Gastroesophageal sphincter (tissue), 4 donors: ENCODE measurements at regions not wholly inside any gene's neighbourhood (a gene's known extent, or its start where the extent isn't known, plus 50 kb on each side); places are given as distances from the start of the nearest gene placed in this dataset.

Experiments used
- ATAC-seq: fragments of 150-250 bp; one replicate; pipeline ENCODE4 v1.9.1; 2016; ENCODE audit warnings: mild to moderate bottlenecking, moderate library complexity
- H3K27ac ChIP-seq, 4 donors: fragments of 200-600 bp; sonication (generic) in 3 of 4; 1 replicate in 3 of 4; 2 replicates in 1 of 4; pipeline ENCODE4 v1.5.1; 2016 to 2019
- H3K27me3 ChIP-seq: fragments of 200-600 bp; sonication (generic); one replicate; pipeline ENCODE4 v1.5.1; 2019
- H3K36me3 ChIP-seq, 2 donors: fragments of 200-600 bp; sonication (generic); one replicate each; pipeline ENCODE4 v1.5.1; 2019; ENCODE audit warnings: control low read depth in 1 of 2
- H3K4me1 ChIP-seq, 3 donors: fragments of 200-600 bp; sonication (generic); 1 replicate in 2 of 3; 2 replicates in 1 of 3; pipeline ENCODE4 v1.5.1; 2016 to 2019; ENCODE audit warnings: control low read depth in 2 of 3
- H3K4me3 ChIP-seq, 2 donors: fragments of 200-600 bp; sonication (generic); one replicate each; pipeline ENCODE4 v1.5.1; 2019; ENCODE audit warnings: mild to moderate bottlenecking in 1 of 2, moderate library complexity in 1 of 2
- H3K9me3 ChIP-seq, 3 donors: fragments of 200-600 bp; sonication (generic); one replicate each; pipeline ENCODE4 v1.5.1; 2017 to 2019; ENCODE audit warnings: control low read depth in 2 of 3
- EP300 ChIP-seq: sonication (generic); formaldehyde crosslinking; IDR thresholded peaks from one replicate; pipeline ENCODE4 v1.6.1; 2017; ENCODE audit warnings: antibody characterized with exemption, mild to moderate bottlenecking
- POLR2A ChIP-seq, 2 donors: fragments of 450-650 bp; IDR thresholded peaks; one replicate each; pipeline ENCODE4 v1.6.1; 2017; ENCODE audit warnings: antibody characterized with exemption in 2 of 2, mild to moderate bottlenecking in 2 of 2, moderate library complexity in 1 of 2
- POLR2AphosphoS5 ChIP-seq: sonication (generic); formaldehyde crosslinking; IDR thresholded peaks from one replicate; pipeline ENCODE4 v1.6.1; 2017; ENCODE audit warnings: antibody characterized with exemption
- WGBS, 2 donors: methylation state at CpG; one replicate each; pipeline ENCODE4 v1.1.5; 2018; ENCODE audit warnings: low coverage in 1 of 2; 5-methylcytosine and 5-hydroxymethylcytosine counted together
- TF ChIP-seq, protein P1 (sequence below), 4 experiments: fragments of 200-600 bp in 2 of 4; fragments of 450-650 bp in 2 of 4; sonication (generic) in 1 of 4; IDR thresholded peaks; one replicate each; pipeline ENCODE4 v1.5.1; 2017 to 2019; ENCODE audit warnings: antibody characterized with exemption in 4 of 4, mild to moderate bottlenecking in 2 of 4, moderate library complexity in 2 of 4

DNA sequence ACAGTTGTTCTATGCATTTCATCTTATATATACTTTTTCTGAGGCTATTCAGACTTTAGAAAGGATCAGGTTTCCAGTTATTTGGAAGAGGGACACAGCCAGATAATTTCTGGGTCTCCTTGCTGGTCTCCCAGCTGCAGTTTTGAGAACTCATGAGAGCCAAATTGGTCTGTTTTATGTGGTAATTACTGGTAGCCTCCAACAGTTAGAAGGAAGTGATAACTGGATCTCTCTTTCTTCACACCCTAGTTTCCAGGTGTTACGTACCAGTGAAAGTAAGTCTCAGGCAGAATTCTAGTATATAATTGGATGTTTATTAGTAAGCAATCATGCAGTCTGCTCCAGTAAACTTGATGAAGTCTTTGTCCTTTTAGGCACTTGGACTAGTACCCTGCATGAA, 63.2 kb upstream of the RPS23 start:
- H3K9me3 ChIP-seq: no peaks in the 10 kb centered on the region
- no peaks in the 10 kb centered on the region for H3K36me3 ChIP-seq
- H3K27me3 ChIP-seq: no peaks in the 10 kb centered on the region
- no peak for TF ChIP-seq POLR2AphosphoS5
- no peak for TF ChIP-seq POLR2A (IDR thresholded peaks at IDR 0.05)
- TF ChIP-seq, protein P1, sequence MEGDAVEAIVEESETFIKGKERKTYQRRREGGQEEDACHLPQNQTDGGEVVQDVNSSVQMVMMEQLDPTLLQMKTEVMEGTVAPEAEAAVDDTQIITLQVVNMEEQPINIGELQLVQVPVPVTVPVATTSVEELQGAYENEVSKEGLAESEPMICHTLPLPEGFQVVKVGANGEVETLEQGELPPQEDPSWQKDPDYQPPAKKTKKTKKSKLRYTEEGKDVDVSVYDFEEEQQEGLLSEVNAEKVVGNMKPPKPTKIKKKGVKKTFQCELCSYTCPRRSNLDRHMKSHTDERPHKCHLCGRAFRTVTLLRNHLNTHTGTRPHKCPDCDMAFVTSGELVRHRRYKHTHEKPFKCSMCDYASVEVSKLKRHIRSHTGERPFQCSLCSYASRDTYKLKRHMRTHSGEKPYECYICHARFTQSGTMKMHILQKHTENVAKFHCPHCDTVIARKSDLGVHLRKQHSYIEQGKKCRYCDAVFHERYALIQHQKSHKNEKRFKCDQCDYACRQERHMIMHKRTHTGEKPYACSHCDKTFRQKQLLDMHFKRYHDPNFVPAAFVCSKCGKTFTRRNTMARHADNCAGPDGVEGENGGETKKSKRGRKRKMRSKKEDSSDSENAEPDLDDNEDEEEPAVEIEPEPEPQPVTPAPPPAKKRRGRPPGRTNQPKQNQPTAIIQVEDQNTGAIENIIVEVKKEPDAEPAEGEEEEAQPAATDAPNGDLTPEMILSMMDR (IDR thresholded peaks at IDR 0.05): no peak
- no peak overlapping the region for H3K4me3 ChIP-seq
- WGBS, 2 donors: 100% methylated on average over 1 of the region's 1 CpG
- ATAC-seq: no peak
- no peak overlapping the region for H3K27ac ChIP-seq
- H3K4me1 ChIP-seq: peaks cover 0 to 2% (median 0%) of the 10 kb centered on the region in 3 donors

DNA sequence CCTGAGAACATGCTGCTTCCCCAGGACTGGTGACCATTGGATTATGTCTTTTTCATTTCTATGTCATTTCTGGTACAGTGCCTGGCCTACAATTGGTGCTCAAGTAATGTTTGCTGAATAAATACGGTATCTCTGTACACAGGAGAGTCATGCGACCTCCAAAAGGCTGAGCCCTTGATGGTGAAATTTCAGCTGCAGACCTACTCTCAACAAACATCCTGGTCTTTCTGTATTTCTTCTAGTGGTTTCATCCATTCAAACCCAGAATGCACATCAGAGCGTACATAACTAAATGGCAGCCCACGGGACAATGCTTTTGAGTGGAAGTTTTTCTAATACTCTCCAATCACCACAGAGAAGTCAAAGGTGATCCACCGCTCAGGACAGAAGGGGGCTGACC, 62.6 kb upstream of the RPS23 start:
- H3K27ac ChIP-seq: no peak overlapping the region
- no peaks in the 10 kb centered on the region for H3K9me3 ChIP-seq
- H3K27me3 ChIP-seq: no peaks in the 10 kb centered on the region
- H3K36me3 ChIP-seq: no peaks in the 10 kb centered on the region
- 92 to 100% methylated on average over 4 to 5 of the region's 5 CpGs for WGBS, 2 donors
- peaks cover 0 to 8% (median 2%) of the 10 kb centered on the region in 3 donors for H3K4me1 ChIP-seq
- H3K4me3 ChIP-seq: no peak overlapping the region
- TF ChIP-seq, protein P1 (IDR thresholded peaks at IDR 0.05): no peak
- no peak for ATAC-seq

DNA sequence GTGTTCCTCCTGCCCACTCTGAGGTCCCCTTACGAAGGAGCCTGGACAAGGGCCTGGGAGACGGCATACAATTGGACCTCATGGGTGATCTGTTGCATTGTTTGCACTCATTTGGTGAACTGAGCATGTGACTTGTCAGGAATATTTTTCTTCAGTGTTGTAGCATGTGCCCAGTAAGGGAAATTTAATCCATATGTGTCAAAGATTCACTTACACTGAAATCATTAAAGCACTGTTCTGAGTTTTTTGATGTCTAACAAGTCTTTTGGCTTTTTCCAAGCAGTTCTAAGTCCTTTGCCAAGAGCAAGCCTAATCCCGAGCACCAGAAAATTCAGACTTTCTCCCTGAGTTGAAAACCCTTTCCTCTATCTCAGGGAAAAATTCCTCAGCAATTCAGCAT, 61.6 kb upstream of the RPS23 start:
- Histone ChIP-seq H3K27me3 (no peaks in the 10 kb centered on the region), H3K4me3 (no peak overlapping the region), H3K27ac (no peak overlapping the region), H3K9me3 (no peaks in the 10 kb centered on the region), H3K4me1 (peaks cover 4 to 18% (median 11%) of the 10 kb centered on the region in 3 donors), H3K36me3 (no peaks in the 10 kb centered on the region)
- WGBS, 2 donors: 79 to 86% methylated on average over 2 to 3 of the region's 3 CpGs
- no peak for ATAC-seq
- TF ChIP-seq, protein P1 (IDR thresholded peaks at IDR 0.05): no peak
- TF ChIP-seq POLR2A (IDR thresholded peaks at IDR 0.05): no peak
- TF ChIP-seq POLR2AphosphoS5: no peak
- no peak for TF ChIP-seq EP300

DNA sequence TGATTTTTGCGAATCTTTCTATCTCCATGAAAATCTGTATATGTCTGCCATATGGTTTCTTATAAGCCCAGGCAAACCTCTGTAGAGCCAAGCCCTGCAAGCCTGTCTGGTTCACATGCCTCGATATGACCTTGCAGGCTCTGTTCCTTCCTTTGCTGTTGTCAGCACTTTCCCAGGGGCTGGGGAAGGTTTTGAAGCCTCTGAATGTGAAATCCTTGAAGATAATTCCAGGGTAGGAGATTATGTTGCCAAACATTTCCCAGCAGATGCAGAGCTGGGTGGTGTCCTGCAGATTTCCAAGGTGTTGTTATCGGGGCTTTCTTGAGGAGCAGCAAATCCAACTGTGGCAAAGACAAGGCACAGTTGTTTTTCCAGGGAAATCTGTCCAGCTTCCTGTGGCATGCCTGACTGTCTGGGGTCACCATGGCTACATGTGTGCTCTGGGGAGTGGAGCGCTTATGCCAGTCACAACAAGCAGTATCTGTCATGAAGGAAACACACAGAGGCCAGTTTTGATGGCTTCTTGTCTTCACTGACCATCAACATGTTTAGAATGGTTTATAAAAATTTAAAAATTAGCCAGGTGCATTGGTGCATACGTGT, 60.7 kb upstream of the RPS23 start:
- no peaks in the 10 kb centered on the region for H3K27me3 ChIP-seq
- WGBS, 2 donors: 75 to 90% methylated on average over 3 to 4 of the region's 5 CpGs

DNA sequence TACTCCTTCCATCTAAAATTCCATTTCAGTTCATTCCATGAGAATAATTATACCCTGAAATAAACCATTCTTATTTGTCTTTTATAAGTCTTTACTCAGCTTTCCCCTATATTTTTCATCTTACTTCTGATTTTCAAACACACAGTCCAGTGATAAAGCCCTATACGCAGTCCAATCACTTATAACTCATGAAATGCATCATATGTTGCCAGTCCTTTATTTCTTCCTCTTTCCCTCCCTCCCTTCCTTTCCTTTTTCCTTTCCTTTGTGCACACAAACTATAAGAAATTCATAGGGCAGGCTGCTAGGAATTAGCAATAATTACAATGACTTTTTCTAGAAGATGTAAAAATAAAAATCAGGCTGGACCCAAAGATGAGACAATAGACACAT, 58.8 kb upstream of the RPS23 start:
- no peak overlapping the region for H3K27ac ChIP-seq
- 83 to 92% methylated on average over 1 of the region's 1 CpG for WGBS, 2 donors

More for the DNA sequence above, 60.7 kb upstream of the RPS23 start:
- Histone ChIP-seq H3K4me3 (no peak overlapping the region), H3K36me3 (no peaks in the 10 kb centered on the region), H3K27ac (no peak overlapping the region), H3K9me3 (no peaks in the 10 kb centered on the region), H3K4me1 (peaks cover 4 to 25% (median 18%) of the 10 kb centered on the region in 3 donors)
- no peak for ATAC-seq
- TF ChIP-seq POLR2AphosphoS5 (no peak), POLR2A (IDR thresholded peaks at IDR 0.05) (no peak), EP300 (no peak)
- TF ChIP-seq, protein P1 (IDR thresholded peaks at IDR 0.05): no peak

More for the DNA sequence above, 58.8 kb upstream of the RPS23 start:
- H3K27me3 ChIP-seq: no peaks in the 10 kb centered on the region
- H3K9me3 ChIP-seq: no peaks in the 10 kb centered on the region
- peaks cover 4 to 25% (median 18%) of the 10 kb centered on the region in 3 donors for H3K4me1 ChIP-seq
- TF ChIP-seq POLR2A (IDR thresholded peaks at IDR 0.05): no peak
- TF ChIP-seq, protein P1 (IDR thresholded peaks at IDR 0.05): no peak
- no peak for TF ChIP-seq POLR2AphosphoS5
- no peak for TF ChIP-seq EP300
- no peak overlapping the region for H3K4me3 ChIP-seq
- H3K36me3 ChIP-seq: no peaks in the 10 kb centered on the region
- no peak for ATAC-seq
